Prostate gland (tissue), 2 donors: ENCODE measurements at regions not wholly inside any gene's neighbourhood (a gene's known extent, or its start where the extent isn't known, plus 50 kb on each side); places are given as distances from the start of the nearest gene placed in this dataset.

ENCODE experiments used
- DNase-seq: peaks from one replicate; pipeline ENCODE4 v3.0.0-alpha.2; 2019; ENCODE audit warnings: low spot score
- H3K27ac ChIP-seq, 2 donors: fragments of 200-600 bp; sonication (generic); 2 replicates each; pipeline ENCODE4 v1.5.1; 2017 to 2019
- H3K27me3 ChIP-seq: fragments of 200-600 bp; sonication (generic); replicated peaks from 2 replicates; pipeline ENCODE4 v1.5.1; 2019; ENCODE audit not compliant: insufficient read depth
- H3K36me3 ChIP-seq, 2 donors: fragments of 200-600 bp; sonication (generic); 1 replicate in 1 of 2; 2 replicates in 1 of 2; pipeline versions ENCODE4 v1.5.1 to v1.8.1; 2017 to 2019
- H3K4me1 ChIP-seq: fragments of 200-600 bp; sonication (generic); replicated peaks from 2 replicates; pipeline ENCODE4 v1.5.1; 2019
- H3K4me3 ChIP-seq, 2 donors: fragments of 200-600 bp; sonication (generic); 2 replicates each; pipeline ENCODE4 v1.5.1; 2017 to 2019
- H3K9me3 ChIP-seq: fragments of 200-600 bp; sonication (generic); 2 replicates; pipeline ENCODE4 v1.5.1; 2017
- CTCF ChIP-seq, 4 experiments: fragments of 200-600 bp in 2 of 4; fragments of 450-650 bp in 2 of 4; sonication (generic) in 2 of 4; IDR thresholded peaks; 1 replicate in 3 of 4; 2 replicates in 1 of 4; pipeline ENCODE4 v1.5.1; 2016 to 2019; ENCODE audit warnings: antibody characterized with exemption in 4 of 4, mild to moderate bottlenecking in 2 of 4, moderate library complexity in 2 of 4
- POLR2A ChIP-seq: fragments of 450-650 bp; IDR thresholded peaks from one replicate; pipeline ENCODE4 v1.6.1; 2016; ENCODE audit warnings: antibody characterized with exemption, mild to moderate bottlenecking
- POLR2AphosphoS5 ChIP-seq: sonication (generic); formaldehyde crosslinking; IDR thresholded peaks from one replicate; pipeline ENCODE4 v1.6.1; 2017; ENCODE audit warnings: antibody characterized with exemption
- whole genome bisulfite sequencing: methylation state at CpG from one replicate; pipeline ENCODE4 v1.1.5; 2018; 5-methylcytosine and 5-hydroxymethylcytosine counted together
- intact Hi-C: fragments of 100-400 bp; cut with DNase I; formaldehyde crosslinking; loops from one replicate; pipeline ENCODE4 v1.14.2; 2022

GRCh38 chr2:368386-368785 is 80.5 kb upstream of the ALKAL2 start:
- 60% methylated on average over 5 of the region's 5 CpGs for WGBS
- intact Hi-C loops, result no loop called here
- Histone ChIP-seq H3K27ac (no peak overlapping the region), H3K4me1 (no peaks in the 10 kb centered on the region), H3K36me3 (no peaks in the 10 kb centered on the region), H3K9me3 (no peaks in the 10 kb centered on the region), H3K4me3 (no peak overlapping the region), H3K27me3 (no peaks in the 10 kb centered on the region)
- TF ChIP-seq POLR2AphosphoS5, result no peak
- no peak for TF ChIP-seq CTCF (IDR thresholded peaks at IDR 0.05)
- TF ChIP-seq POLR2A, result no peak
- DNase-seq, result no peak

GRCh38 chr2:367246-367645 is 79.4 kb upstream of the ALKAL2 start:
- no peak for DNase-seq
- TF ChIP-seq POLR2AphosphoS5 (no peak), CTCF (IDR thresholded peaks at IDR 0.05) (no peak), POLR2A (no peak)

GRCh38 chr2:366706-367105 is 78.8 kb upstream of the ALKAL2 start:
- intact Hi-C loops, result no loop called here
- Histone ChIP-seq H3K9me3 (no peaks in the 10 kb centered on the region), H3K27me3 (no peaks in the 10 kb centered on the region), H3K36me3 (no peaks in the 10 kb centered on the region), H3K4me3 (no peak overlapping the region), H3K4me1 (no peaks in the 10 kb centered on the region), H3K27ac (no peak overlapping the region)
- no peak for DNase-seq
- WGBS, result 37% methylated on average over 11 of the region's 11 CpGs
- TF ChIP-seq POLR2A (no peak), POLR2AphosphoS5 (no peak), CTCF (IDR thresholded peaks at IDR 0.05) (no peak)

More at GRCh38 chr2:367246-367645, 79.4 kb upstream of the ALKAL2 start:
- WGBS, result 91% methylated on average over 6 of the region's 6 CpGs
- Histone ChIP-seq H3K27me3 (no peaks in the 10 kb centered on the region), H3K4me3 (no peak overlapping the region), H3K9me3 (no peaks in the 10 kb centered on the region), H3K4me1 (no peaks in the 10 kb centered on the region), H3K27ac (no peak overlapping the region), H3K36me3 (no peaks in the 10 kb centered on the region)
- intact Hi-C loops, result no loop called here

- Histone ChIP-seq H3K27ac (no peak overlapping the region), H3K4me3 (no peak overlapping the region), H3K4me1 (no peaks in the 10 kb centered on the region), H3K36me3 (no peaks in the 10 kb centered on the region), H3K9me3 (no peaks in the 10 kb centered on the region), H3K27me3 (no peaks in the 10 kb centered on the region)
- no peak for TF ChIP-seq CTCF (IDR thresholded peaks at IDR 0.05)
- TF ChIP-seq POLR2AphosphoS5, result no peak
- no peak for TF ChIP-seq POLR2A
- DNase-seq, result no peak
- intact Hi-C loops, result no loop called here
- WGBS, result 92% methylated on average over 28 of the region's 28 CpGs
Measured at GRCh38 chr2:365367-366275, 77.7 kb upstream of the ALKAL2 start.
